ENCODE measurements at regions not wholly inside any gene's neighbourhood (a gene's known extent, or its start where the extent isn't known, plus 50 kb on each side); places are given as distances from the start of the nearest gene placed in this dataset.

GRCh38 chr20:62570897-62571668, 71.2 kb upstream of the SLCO4A1 start:
- Histone ChIP-seq H3K4me1 (ENCODE audit: insufficient read depth, low read length) (no peaks in the 10 kb centered on the region), H3K36me3 (ENCODE audit: insufficient read depth, low read length) (no peaks in the 10 kb centered on the region), H3K27me3 (ENCODE audit: insufficient read depth, low read length) (peaks cover 43% of the 10 kb centered on the region), H3K4me3 (ENCODE audit: low read length) (no peak overlapping the region), H2AFZ (ENCODE audit: low read depth, low read length) (no peak overlapping the region), H3K9me3 (ENCODE audit: low read length) (no peaks in the 10 kb centered on the region)

GRCh38 chr20:62571669-62572344, 70.5 kb upstream of the SLCO4A1 start:
- Histone ChIP-seq H3K4me3 (ENCODE audit: low read length) (no peak overlapping the region), H3K27me3 (ENCODE audit: insufficient read depth, low read length) (peaks cover 43% of the 10 kb centered on the region), H3K36me3 (ENCODE audit: insufficient read depth, low read length) (no peaks in the 10 kb centered on the region), H3K4me1 (ENCODE audit: insufficient read depth, low read length) (no peaks in the 10 kb centered on the region), H3K9me3 (ENCODE audit: low read length) (no peaks in the 10 kb centered on the region), H2AFZ (ENCODE audit: low read depth, low read length) (no peak overlapping the region)

GRCh38 chr20:62572980-62573379, 69.3 kb upstream of the SLCO4A1 start:
- Histone ChIP-seq H3K36me3 (ENCODE audit: insufficient read depth, low read length) (no peaks in the 10 kb centered on the region), H3K4me1 (ENCODE audit: insufficient read depth, low read length) (no peaks in the 10 kb centered on the region), H3K9me3 (ENCODE audit: low read length) (no peaks in the 10 kb centered on the region), H3K4me3 (ENCODE audit: low read length) (no peak overlapping the region), H2AFZ (ENCODE audit: low read depth, low read length) (no peak overlapping the region), H3K27me3 (ENCODE audit: insufficient read depth, low read length) (peaks cover 37% of the 10 kb centered on the region)

- Histone ChIP-seq H2AFZ (ENCODE audit: low read depth, low read length) (no peak overlapping the region), H3K9me3 (ENCODE audit: low read length) (no peaks in the 10 kb centered on the region), H3K4me1 (ENCODE audit: insufficient read depth, low read length) (no peaks in the 10 kb centered on the region), H3K27me3 (ENCODE audit: insufficient read depth, low read length) (peaks cover 32% of the 10 kb centered on the region), H3K36me3 (ENCODE audit: insufficient read depth, low read length) (no peaks in the 10 kb centered on the region), H3K4me3 (ENCODE audit: low read length) (no peak overlapping the region)
These were observed 68.5 kb upstream of the SLCO4A1 start for GRCh38 chr20:62573817-62574216.

- H3K27me3 ChIP-seq (ENCODE audit: insufficient read depth, low read length) = peaks cover 26% of the 10 kb centered on the region
- no peaks in the 10 kb centered on the region for H3K9me3 ChIP-seq (ENCODE audit: low read length)
- no peaks in the 10 kb centered on the region for H3K36me3 ChIP-seq (ENCODE audit: insufficient read depth, low read length)
- H3K4me3 ChIP-seq (ENCODE audit: low read length) = no peak overlapping the region
- no peak overlapping the region for H2AFZ ChIP-seq (ENCODE audit: low read depth, low read length)
- no peaks in the 10 kb centered on the region for H3K4me1 ChIP-seq (ENCODE audit: insufficient read depth, low read length)
These were observed 67.9 kb upstream of the SLCO4A1 start for GRCh38 chr20:62574230-62574993.

- Histone ChIP-seq H3K9me3 (ENCODE audit: low read length) (no peaks in the 10 kb centered on the region), H2AFZ (ENCODE audit: low read depth, low read length) (no peak overlapping the region), H3K36me3 (ENCODE audit: insufficient read depth, low read length) (no peaks in the 10 kb centered on the region), H3K27me3 (ENCODE audit: insufficient read depth, low read length) (peaks cover 30% of the 10 kb centered on the region), H3K4me3 (ENCODE audit: low read length) (no peak overlapping the region), H3K4me1 (ENCODE audit: insufficient read depth, low read length) (no peaks in the 10 kb centered on the region)
These were observed 66.2 kb upstream of the SLCO4A1 start for GRCh38 chr20:62575976-62576722.

GRCh38 chr20:62576815-62577489, 65.4 kb upstream of the SLCO4A1 start:
- Histone ChIP-seq H3K4me1 (ENCODE audit: insufficient read depth, low read length) (no peaks in the 10 kb centered on the region), H3K36me3 (ENCODE audit: insufficient read depth, low read length) (no peaks in the 10 kb centered on the region), H3K9me3 (ENCODE audit: low read length) (no peaks in the 10 kb centered on the region), H3K27me3 (ENCODE audit: insufficient read depth, low read length) (peaks cover 32% of the 10 kb centered on the region), H3K4me3 (ENCODE audit: low read length) (no peak overlapping the region), H2AFZ (ENCODE audit: low read depth, low read length) (no peak overlapping the region)

GRCh38 chr20:62577490-62577836, 64.8 kb upstream of the SLCO4A1 start:
- no peaks in the 10 kb centered on the region for H3K36me3 ChIP-seq (ENCODE audit: insufficient read depth, low read length)
- no peak overlapping the region for H2AFZ ChIP-seq (ENCODE audit: low read depth, low read length)
- peaks cover 35% of the 10 kb centered on the region for H3K27me3 ChIP-seq (ENCODE audit: insufficient read depth, low read length)
- no peaks in the 10 kb centered on the region for H3K4me1 ChIP-seq (ENCODE audit: insufficient read depth, low read length)
- no peaks in the 10 kb centered on the region for H3K9me3 ChIP-seq (ENCODE audit: low read length)
- H3K4me3 ChIP-seq (ENCODE audit: low read length) = no peak overlapping the region

- no peak overlapping the region for H2AFZ ChIP-seq (ENCODE audit: low read depth, low read length)
- H3K4me1 ChIP-seq (ENCODE audit: insufficient read depth, low read length) = no peaks in the 10 kb centered on the region
- peaks cover 35% of the 10 kb centered on the region for H3K27me3 ChIP-seq (ENCODE audit: insufficient read depth, low read length)
- no peaks in the 10 kb centered on the region for H3K36me3 ChIP-seq (ENCODE audit: insufficient read depth, low read length)
- no peak overlapping the region for H3K4me3 ChIP-seq (ENCODE audit: low read length)
- no peaks in the 10 kb centered on the region for H3K9me3 ChIP-seq (ENCODE audit: low read length)
These were observed 63.9 kb upstream of the SLCO4A1 start for GRCh38 chr20:62578294-62578897.

- Histone ChIP-seq H3K9me3 (ENCODE audit: low read length) (no peaks in the 10 kb centered on the region), H3K4me1 (ENCODE audit: insufficient read depth, low read length) (no peaks in the 10 kb centered on the region), H2AFZ (ENCODE audit: low read depth, low read length) (no peak overlapping the region), H3K27me3 (ENCODE audit: insufficient read depth, low read length) (peaks cover 29% of the 10 kb centered on the region), H3K36me3 (ENCODE audit: insufficient read depth, low read length) (no peaks in the 10 kb centered on the region), H3K4me3 (ENCODE audit: low read length) (no peak overlapping the region)
These were observed 62.3 kb upstream of the SLCO4A1 start for GRCh38 chr20:62580052-62580451.

- H3K4me1 ChIP-seq (ENCODE audit: insufficient read depth, low read length) = no peaks in the 10 kb centered on the region
- H3K36me3 ChIP-seq (ENCODE audit: insufficient read depth, low read length) = no peaks in the 10 kb centered on the region
- H3K27me3 ChIP-seq (ENCODE audit: insufficient read depth, low read length) = peaks cover 27% of the 10 kb centered on the region
- H3K4me3 ChIP-seq (ENCODE audit: low read length) = no peak overlapping the region
- no peak overlapping the region for H2AFZ ChIP-seq (ENCODE audit: low read depth, low read length)
- no peaks in the 10 kb centered on the region for H3K9me3 ChIP-seq (ENCODE audit: low read length)
These were observed 61.6 kb upstream of the SLCO4A1 start for GRCh38 chr20:62580733-62581132.

- Histone ChIP-seq H3K4me1 (ENCODE audit: insufficient read depth, low read length) (no peaks in the 10 kb centered on the region), H2AFZ (ENCODE audit: low read depth, low read length) (no peak overlapping the region), H3K9me3 (ENCODE audit: low read length) (no peaks in the 10 kb centered on the region), H3K27me3 (ENCODE audit: insufficient read depth, low read length) (peaks cover 28% of the 10 kb centered on the region), H3K4me3 (ENCODE audit: low read length) (no peak overlapping the region), H3K36me3 (ENCODE audit: insufficient read depth, low read length) (no peaks in the 10 kb centered on the region)
These were observed 61.0 kb upstream of the SLCO4A1 start for GRCh38 chr20:62581308-62581707.
